GM18858 (cell line): ENCODE measurements at regions not wholly inside any gene's neighbourhood (a gene's known extent, or its start where the extent isn't known, plus 50 kb on each side); places are given as distances from the start of the nearest gene placed in this dataset.

Experiments
- ATAC-seq: cut with Tn5 transposase; IDR thresholded peaks from one replicate; pipeline ENCODE4 v1.9.1; 2021; ENCODE audit not compliant: unreplicated experiment

DNA sequence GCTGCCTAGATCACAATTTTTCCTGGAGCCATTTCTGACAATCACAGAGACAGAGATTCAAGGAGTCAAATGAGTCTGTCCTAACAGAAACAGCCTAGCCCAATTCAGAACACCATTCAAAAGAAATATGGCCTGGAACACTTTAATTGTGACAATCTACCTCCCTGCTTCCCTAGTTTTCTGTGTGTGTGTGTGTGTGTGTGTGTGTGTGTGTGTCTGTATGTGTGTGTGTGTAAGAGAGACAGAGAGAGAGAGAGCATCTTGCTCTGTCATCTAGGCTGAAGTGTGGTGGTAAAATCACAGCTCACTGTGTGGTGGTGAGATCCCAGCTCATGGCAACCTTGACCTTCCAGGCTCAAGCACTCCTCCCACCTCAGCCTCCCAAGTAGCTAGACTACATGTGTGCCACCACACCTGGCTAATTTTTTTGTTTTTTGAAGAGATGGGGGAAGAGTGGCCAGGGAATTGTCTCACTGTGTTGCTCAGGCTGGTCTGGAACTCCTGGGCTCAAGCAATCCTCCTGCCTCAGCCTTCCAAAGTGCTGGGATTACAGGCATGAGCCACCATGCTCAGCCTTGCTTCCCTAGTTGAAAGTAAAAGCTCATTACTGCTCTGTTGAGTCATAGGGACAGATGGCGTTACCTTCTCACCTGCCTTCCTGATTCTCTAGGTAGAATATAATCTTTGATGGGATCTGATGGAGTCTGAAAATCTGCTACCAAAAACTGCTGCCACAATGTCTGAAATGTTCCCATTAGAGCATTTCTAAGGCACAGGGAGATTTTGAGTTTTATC lies 89.6 kb upstream of the BEND6 start:
- no peak for ATAC-seq

- no peak for ATAC-seq
Measured at GRCh38 chr6:56864171-56864616, 90.7 kb upstream of the BEND6 start.

DNA sequence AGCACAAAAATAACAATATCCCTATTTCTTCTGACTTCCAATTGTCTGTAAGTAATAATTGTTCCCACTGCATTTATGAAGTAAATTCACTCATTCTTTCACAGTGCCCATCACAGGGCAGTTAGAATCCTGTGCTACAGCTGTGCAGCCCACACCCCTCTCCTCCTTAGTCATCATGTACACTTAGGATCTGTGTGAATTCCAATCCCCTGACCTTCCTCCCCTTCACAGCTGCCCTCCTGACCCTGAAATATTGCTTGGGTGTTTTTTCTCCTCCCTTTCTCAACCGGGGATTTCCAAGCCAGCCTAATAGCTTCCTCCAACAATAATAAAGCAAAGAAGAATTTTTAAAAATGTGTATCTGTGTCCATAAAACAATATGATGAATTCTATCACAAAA lies 91.5 kb upstream of the BEND6 start:
- no peak for ATAC-seq

GRCh38 chr6:56862415-56863175 lies 92.3 kb upstream of the BEND6 start:
- ATAC-seq, result peak; percentile 53

DNA sequence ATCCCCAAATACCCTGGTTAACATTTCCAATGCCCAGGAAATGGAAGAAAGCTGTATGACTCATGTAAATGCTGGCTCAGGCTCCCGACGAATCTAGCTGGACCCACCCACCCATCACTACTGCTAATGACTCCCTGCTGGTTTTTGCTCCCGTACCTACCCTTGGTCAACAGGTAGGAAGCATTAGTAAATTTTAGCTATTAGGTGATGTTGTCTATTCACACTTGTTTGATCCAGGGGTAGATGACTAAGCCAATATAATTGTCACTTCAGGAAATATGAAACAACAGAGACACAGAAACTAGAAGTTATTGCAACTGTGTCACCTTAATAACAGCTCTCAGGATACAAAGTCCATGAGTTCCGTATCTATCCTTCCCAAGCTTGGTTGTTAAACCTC lies 94.4 kb upstream of the BEND6 start:
- ATAC-seq, result no peak

GRCh38 chr6:56856036-56856580 lies 98.8 kb upstream of the BEND6 start:
- ATAC-seq, result no peak

GRCh38 chr6:56854086-56854485 lies 100.8 kb upstream of the BEND6 start:
- no peak for ATAC-seq

DNA sequence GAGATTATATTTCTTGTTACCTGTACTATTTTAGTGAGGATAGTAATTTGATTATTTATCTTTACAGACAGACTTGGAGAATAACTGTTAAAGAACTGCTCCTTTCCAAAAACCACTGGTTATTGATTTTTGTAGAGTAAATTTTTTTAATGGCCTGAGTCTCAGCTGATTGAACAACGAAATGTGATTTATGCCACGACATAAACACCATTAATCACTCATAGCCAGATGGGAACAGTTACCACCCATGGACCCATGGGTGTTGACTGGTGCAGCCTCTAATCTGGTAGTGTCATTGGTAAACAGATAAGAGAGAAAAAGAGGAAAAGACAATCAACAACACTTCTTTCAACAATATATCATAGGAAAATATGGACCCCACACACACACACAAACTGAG lies 101.4 kb upstream of the BEND6 start:
- ATAC-seq, result no peak

GRCh38 chr6:56852260-56853010 lies 102.5 kb upstream of the BEND6 start:
- peak; percentile 6 for ATAC-seq

GRCh38 chr6:56851541-56852259 lies 103.2 kb upstream of the BEND6 start:
- peak; percentile 88 for ATAC-seq

- no peak for ATAC-seq
Measured at GRCh38 chr6:56851074-56851473, 103.8 kb upstream of the BEND6 start.

DNA sequence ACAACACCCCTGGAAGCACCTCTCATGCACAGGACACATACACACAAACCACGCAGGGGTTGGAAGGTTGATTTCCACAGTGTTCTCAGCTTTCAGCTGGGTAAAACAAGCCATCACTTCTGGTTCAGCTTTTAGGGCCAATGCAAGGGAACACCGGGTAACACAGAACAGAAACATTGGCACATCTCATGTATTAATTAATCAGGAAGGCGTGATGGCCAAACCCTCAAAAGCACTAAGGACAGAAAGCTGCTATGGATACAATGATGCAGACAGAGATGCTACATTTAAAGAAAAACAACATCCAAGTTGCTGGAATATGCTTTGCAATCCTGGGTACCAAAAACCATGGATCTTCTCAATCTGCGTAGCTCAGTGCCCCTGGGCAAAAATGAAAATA lies 104.3 kb upstream of the BEND6 start:
- ATAC-seq, result no peak

GRCh38 chr6:56849896-56850295 lies 105.0 kb upstream of the BEND6 start:
- no peak for ATAC-seq

GRCh38 chr6:56848105-56848504 lies 106.8 kb upstream of the BEND6 start:
- ATAC-seq, result no peak

DNA sequence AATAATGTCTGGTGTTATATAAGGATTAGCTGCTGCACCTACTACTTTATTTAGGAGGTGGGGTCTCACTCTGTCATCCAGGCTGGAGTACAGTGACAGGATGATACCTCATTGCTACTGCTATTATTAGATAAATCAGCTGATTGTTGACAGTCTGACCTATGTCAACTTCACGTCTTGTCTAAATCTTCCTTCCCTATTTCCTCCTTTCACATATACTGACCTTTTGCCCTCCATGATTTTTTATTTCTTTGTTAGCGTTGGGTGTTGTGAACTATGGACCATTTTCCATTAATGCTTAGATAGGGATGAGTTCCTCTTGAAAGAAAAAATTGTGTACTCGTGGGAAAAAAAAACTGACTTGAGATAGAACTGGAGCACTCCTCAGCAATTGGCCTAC lies 109.9 kb upstream of the BEND6 start:
- no peak for ATAC-seq

DNA sequence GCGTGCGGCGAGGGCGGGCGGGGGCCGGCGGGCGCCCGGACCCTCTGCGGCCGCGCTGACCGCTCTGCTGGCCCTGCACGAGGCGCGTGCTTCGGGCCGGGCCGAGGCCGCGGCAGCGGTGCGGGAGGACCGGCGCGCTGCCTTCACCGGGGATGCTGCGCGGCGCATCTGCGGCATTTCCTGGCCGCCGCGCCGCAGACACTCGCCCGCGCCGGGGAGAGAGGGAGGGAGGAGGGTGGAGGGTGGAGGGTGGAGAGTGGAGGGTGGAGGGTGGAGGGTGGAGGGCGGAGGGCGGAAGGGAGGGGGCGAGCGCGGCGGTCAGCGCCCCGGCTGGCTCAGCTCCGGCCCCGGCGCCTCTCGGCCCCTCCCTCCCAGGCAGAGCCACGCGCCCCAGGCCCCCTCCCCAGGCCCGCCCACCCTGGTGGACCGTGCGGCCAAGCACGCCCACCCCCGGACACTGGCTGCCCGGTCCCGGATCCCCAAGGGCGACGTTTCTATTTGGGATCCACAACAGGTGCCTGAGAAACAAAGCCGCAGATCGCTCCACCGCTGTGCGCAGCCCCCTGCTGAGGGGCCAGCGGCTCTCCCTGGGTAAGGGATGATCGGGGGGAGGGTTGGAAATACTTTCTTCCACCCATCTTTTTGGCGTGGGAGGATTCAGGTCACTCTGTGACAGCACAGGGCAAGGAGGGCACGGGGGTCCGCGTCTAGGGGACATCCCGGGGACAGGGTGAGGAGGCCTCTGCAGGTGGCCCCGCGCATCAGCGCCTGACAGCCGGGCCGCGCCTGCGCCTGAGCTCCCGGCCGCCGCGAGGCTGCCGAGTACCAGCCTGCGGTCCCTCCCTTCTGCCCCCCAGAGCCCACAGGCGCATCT lies 111.2 kb upstream of the BEND6 start:
- ATAC-seq, result peak; percentile 73

GRCh38 chr6:56842686-56843475 lies 112.0 kb upstream of the BEND6 start:
- no peak for ATAC-seq

- no peak for ATAC-seq
Measured at GRCh38 chr6:56841751-56842150, 113.2 kb upstream of the BEND6 start.

- no peak for ATAC-seq
Measured at GRCh38 chr6:56841381-56841749, 113.5 kb upstream of the BEND6 start.
